ENCODE measurements at regions not wholly inside any gene's neighbourhood (a gene's known extent, or its start where the extent isn't known, plus 50 kb on each side); places are given as distances from the start of the nearest gene placed in this dataset.

GRCh38 chr14:54058505-54058904 is 101.9 kb upstream of the BMP4 start:
- Histone ChIP-seq H3K36me3 (ENCODE audit: control insufficient read depth, insufficient read depth, low read length) (no peaks in the 10 kb centered on the region), H3K27me3 (ENCODE audit: control insufficient read depth, insufficient read depth, low read length, poor library complexity, severe bottlenecking) (peaks cover 5% of the 10 kb centered on the region), H3K4me3 (ENCODE audit: low read length) (no peak overlapping the region), H3K4me1 (ENCODE audit: control insufficient read depth, insufficient read depth, low read length) (peaks cover 4% of the 10 kb centered on the region), H3K27ac (ENCODE audit: low read depth, low read length) (no peak overlapping the region), H3K9me3 (ENCODE audit: control insufficient read depth, low read length) (no peaks in the 10 kb centered on the region), H3K9ac (ENCODE audit: extremely low read depth, low read length, poor library complexity, severe bottlenecking) (no peak overlapping the region)
- H3K4me3 Mint-ChIP-seq: no peak overlapping the region
- peaks cover 11% of the 10 kb centered on the region for H3K27me3 Mint-ChIP-seq (ENCODE audit: insufficient read depth)
- WGBS, 2 experiments (ENCODE audit: insufficient coverage in 1 of 2, insufficient read length in 1 of 2): 94 to 100% methylated on average over 1 to 2 of the region's 2 CpGs
- no peak for DNase-seq
- no peaks in the 10 kb centered on the region for H3K9me3 Mint-ChIP-seq
- no peaks in the 10 kb centered on the region for H3K36me3 Mint-ChIP-seq (ENCODE audit: low read depth)
- TF ChIP-seq CTCF (conservative IDR thresholded peaks at IDR 0.05): no peak
- H3K4me1 Mint-ChIP-seq: peaks cover 10% of the 10 kb centered on the region
- H3K27ac Mint-ChIP-seq: no peak overlapping the region

GRCh38 chr14:54083549-54084239 is 127.1 kb upstream of the BMP4 start:
- Histone ChIP-seq H3K27ac (ENCODE audit: low read depth, low read length) (no peak overlapping the region), H3K9me3 (ENCODE audit: control insufficient read depth, low read length) (no peaks in the 10 kb centered on the region), H3K4me3 (ENCODE audit: low read length) (no peak overlapping the region), H3K9ac (ENCODE audit: extremely low read depth, low read length, poor library complexity, severe bottlenecking) (no peak overlapping the region), H3K4me1 (ENCODE audit: control insufficient read depth, insufficient read depth, low read length) (no peaks in the 10 kb centered on the region), H3K27me3 (ENCODE audit: control insufficient read depth, insufficient read depth, low read length, poor library complexity, severe bottlenecking) (no peaks in the 10 kb centered on the region), H3K36me3 (ENCODE audit: control insufficient read depth, insufficient read depth, low read length) (no peaks in the 10 kb centered on the region)
- no peaks in the 10 kb centered on the region for H3K36me3 Mint-ChIP-seq (ENCODE audit: low read depth)
- H3K4me3 Mint-ChIP-seq: no peak overlapping the region
- no peaks in the 10 kb centered on the region for H3K27me3 Mint-ChIP-seq (ENCODE audit: insufficient read depth)
- DNase-seq: no peak
- 90 to 99% methylated on average over 2 to 3 of the region's 3 CpGs for WGBS, 2 experiments (ENCODE audit: insufficient coverage in 1 of 2, insufficient read length in 1 of 2)
- no peak for TF ChIP-seq CTCF (conservative IDR thresholded peaks at IDR 0.05)
- no peaks in the 10 kb centered on the region for H3K4me1 Mint-ChIP-seq
- no peaks in the 10 kb centered on the region for H3K9me3 Mint-ChIP-seq
- no peak overlapping the region for H3K27ac Mint-ChIP-seq

- Histone ChIP-seq H3K4me3 (ENCODE audit: low read length) (no peak overlapping the region), H3K9ac (ENCODE audit: extremely low read depth, low read length, poor library complexity, severe bottlenecking) (no peak overlapping the region), H3K4me1 (ENCODE audit: control insufficient read depth, insufficient read depth, low read length) (no peaks in the 10 kb centered on the region), H3K9me3 (ENCODE audit: control insufficient read depth, low read length) (no peaks in the 10 kb centered on the region), H3K36me3 (ENCODE audit: control insufficient read depth, insufficient read depth, low read length) (no peaks in the 10 kb centered on the region), H3K27ac (ENCODE audit: low read depth, low read length) (no peak overlapping the region), H3K27me3 (ENCODE audit: control insufficient read depth, insufficient read depth, low read length, poor library complexity, severe bottlenecking) (no peaks in the 10 kb centered on the region)
- Mint-ChIP-seq H3K4me3 (no peak overlapping the region), H3K4me1 (no peaks in the 10 kb centered on the region), H3K27ac (no peak overlapping the region), H3K27me3 (ENCODE audit: insufficient read depth) (no peaks in the 10 kb centered on the region), H3K36me3 (ENCODE audit: low read depth) (no peaks in the 10 kb centered on the region), H3K9me3 (no peaks in the 10 kb centered on the region)
- no peak for DNase-seq
- TF ChIP-seq CTCF (conservative IDR thresholded peaks at IDR 0.05): no peak
Measured at GRCh38 chr14:54085232-54085761, 128.7 kb upstream of the BMP4 start.

Data from endodermal cell (in vitro differentiated cells).